Mammary epithelial cell (primary cell): ENCODE measurements at regions not wholly inside any gene's neighbourhood (a gene's known extent, or its start where the extent isn't known, plus 50 kb on each side); places are given as distances from the start of the nearest gene placed in this dataset.

Experiments used
- CTCF ChIP-seq, 2 donors: IDR thresholded peaks in 1 of 2; conservative IDR thresholded peaks in 1 of 2; 2 replicates each; pipeline ENCODE4 v1.5.1; 2011 to 2012; ENCODE audit warnings: inconsistent platforms in 2 of 2, low read length in 2 of 2, mild to moderate bottlenecking in 2 of 2, control low read depth in 1 of 2, low read depth in 1 of 2; ENCODE audit not compliant: insufficient read depth in 1 of 2; ENCODE audit errors: extremely low read depth in 1 of 2
- EZH2 ChIP-seq: IDR thresholded peaks from 2 replicates; pipeline ENCODE4 v1.6.1; 2012; ENCODE audit warnings: low read length, inconsistent platforms, borderline replicate concordance

GRCh38 chrX:2609431-2610238 lies 81.5 kb upstream of the CD99 start:
- TF ChIP-seq CTCF (conservative IDR thresholded peaks at IDR 0.05 in 1 of 2, IDR thresholded peaks at IDR 0.05 in 1 of 2; ENCODE audit: extremely low read depth in 1 of 2, insufficient read depth in 1 of 2, low read depth in 1 of 2, low read length in 2 of 2) = no peak
- TF ChIP-seq EZH2 = no peak
